A549 (cell line): ENCODE measurements at regions not wholly inside any gene's neighbourhood (a gene's known extent, or its start where the extent isn't known, plus 50 kb on each side); places are given as distances from the start of the nearest gene placed in this dataset.

Source experiments
- ATAC-seq, 2 experiments: fragments of 200-7000 bp in 1 of 2; fragments of >200 bp in 1 of 2; cut with Nextera tagmentation in 1 of 2; cut with Tn5 transposase in 1 of 2; 3 replicates each; pipeline versions ENCODE4 v1.8.0 to v1.9.1; 2018 to 2020; ENCODE audit warnings: mild to moderate bottlenecking in 1 of 2, moderate library complexity in 1 of 2
- CTCF ChIA-PET: fragments of 300-600 bp; sonication (Branson Sonifier 250); formaldehyde crosslinking; extraction: SDS; loops from one replicate; lab custom pipeline; 2021; ENCODE audit warnings: antibody characterized with exemption, inconsistent platforms; lab: Yijun Ruan, JAX
- POLR2A ChIA-PET: fragments of 350-600 bp; formaldehyde crosslinking; extraction: SDS; loops from one replicate; lab custom pipeline; 2021; ENCODE audit warnings: antibody characterized with exemption, inconsistent platforms; lab: Yijun Ruan, JAX
- DNase-seq, 2 experiments: peaks; one replicate each; pipeline versions ENCODE4 v3.0.0 to v3.0.0-alpha.2; 2011 to 2016; ENCODE audit warnings: low read depth in 1 of 2, low spot score in 1 of 2
- FAIRE-seq: peaks from 2 replicates; lab custom pipeline; 2011; peaks lifted over from hg19 to GRCh38; lab: Jason Lieb, UNC
- H3K27ac ChIP-seq, 2 experiments: fragments of >200 bp; sonication (Bioruptor Twin); formaldehyde crosslinking; 3 replicates each; pipeline ENCODE4 v1.5.1; 2016 to 2017
- H3K4me1 ChIP-seq: fragments of >200 bp; sonication (Bioruptor Twin); formaldehyde crosslinking; 3 replicates; pipeline ENCODE4 v1.6.1; 2016
- H3K4me2 ChIP-seq: fragments of >200 bp; sonication (Bioruptor Twin); formaldehyde crosslinking; 3 replicates; pipeline ENCODE4 v1.6.1; 2016
- H3K4me3 ChIP-seq: fragments of >200 bp; sonication (Bioruptor Twin); formaldehyde crosslinking; 3 replicates; pipeline ENCODE4 v1.5.1; 2016
- H3K9me3 ChIP-seq: fragments of >200 bp; sonication (Bioruptor Twin); formaldehyde crosslinking; 3 replicates; pipeline ENCODE4 v1.6.1; 2016
- BHLHE40 ChIP-seq: IDR thresholded peaks from 2 replicates; pipeline ENCODE4 v1.6.1; 2012; ENCODE audit warnings: low read depth, low read length, inconsistent platforms
- CBX8 ChIP-seq: fragments of 200-600 bp; sonication (generic); IDR thresholded peaks from 2 replicates; pipeline ENCODE4 v1.6.1; 2016
- CHD2 ChIP-seq: fragments of 150-350 bp; IDR thresholded peaks from 2 replicates; pipeline ENCODE4 v1.6.1; 2014; ENCODE audit warnings: low read length; ENCODE audit not compliant: partially characterized antibody
- CHD4 ChIP-seq: fragments of 200-600 bp; sonication (generic); IDR thresholded peaks from 2 replicates; pipeline ENCODE4 v1.6.1; 2016; ENCODE audit warnings: antibody characterized with exemption, mild to moderate bottlenecking, borderline replicate concordance
- EHMT2 ChIP-seq: fragments of 200-600 bp; sonication (generic); IDR thresholded peaks from 2 replicates; pipeline ENCODE4 v1.6.1; 2016; ENCODE audit warnings: antibody characterized with exemption, low read depth, mild to moderate bottlenecking, moderate library complexity
- FOSL2 ChIP-seq, 2 experiments: fragments of 450-650 bp in 1 of 2; fragments of >200 bp in 1 of 2; sonication (Bioruptor Twin) in 1 of 2; formaldehyde crosslinking; IDR thresholded peaks; 2 replicates each; pipeline versions ENCODE4 v1.5.0 to v1.6.1; 2016 to 2020; ENCODE audit warnings: mild to moderate bottlenecking in 1 of 2, moderate library complexity in 1 of 2
- FOXS1 ChIP-seq: fragments of 250-450 bp; sonication (Bioruptor Pico); IDR thresholded peaks from 2 replicates; pipeline ENCODE4 v1.5.0; 2020; ENCODE audit warnings: mild to moderate bottlenecking, moderate library complexity
- HDAC2 ChIP-seq: fragments of 200-600 bp; sonication (generic); IDR thresholded peaks from 2 replicates; pipeline ENCODE4 v1.6.1; 2016
- KDM5A ChIP-seq: fragments of 200-600 bp; sonication (generic); IDR thresholded peaks from 2 replicates; pipeline ENCODE4 v1.6.1; 2016; ENCODE audit warnings: antibody characterized with exemption, mild to moderate bottlenecking
- NFE2L2 ChIP-seq: fragments of 150-350 bp; conservative IDR thresholded peaks from 2 replicates; pipeline ENCODE4 v1.6.1; 2014; ENCODE audit warnings: low read length
- POLR2AphosphoS2 ChIP-seq: conservative IDR thresholded peaks from 2 replicates; pipeline ENCODE4 v1.6.1; 2012; ENCODE audit warnings: low read length, improper control_type of control experiment, inconsistent platforms
- RARB ChIP-seq: fragments of 250-450 bp; sonication (Bioruptor Pico); IDR thresholded peaks from 2 replicates; pipeline ENCODE4 v1.8.0; 2021; ENCODE audit warnings: mild to moderate bottlenecking, moderate library complexity
- RFX5 ChIP-seq: fragments of 450-650 bp; IDR thresholded peaks from 2 replicates; pipeline ENCODE4 v1.7.1; 2014; ENCODE audit warnings: antibody characterized with exemption, mild to moderate bottlenecking, moderate library complexity
- RNF2 ChIP-seq: fragments of 200-600 bp; sonication (generic); IDR thresholded peaks from 2 replicates; pipeline ENCODE4 v1.6.1; 2016; ENCODE audit warnings: low read depth, mild to moderate bottlenecking, antibody characterized with exemption, moderate library complexity, borderline replicate concordance
- SMC3 ChIP-seq: fragments of >200 bp; sonication (Bioruptor Twin); formaldehyde crosslinking; IDR thresholded peaks from 3 replicates; pipeline ENCODE4 v1.6.1; 2018; ENCODE audit warnings: inconsistent platforms
- SREBF2 ChIP-seq: fragments of 450-650 bp; IDR thresholded peaks from 2 replicates; pipeline ENCODE4 v1.6.1; 2014; ENCODE audit warnings: mild to moderate bottlenecking, moderate library complexity
- ZSCAN20 ChIP-seq: fragments of 250-450 bp; sonication (Bioruptor Pico); IDR thresholded peaks from 2 replicates; pipeline ENCODE4 v1.8.0; 2022; ENCODE audit warnings: mild to moderate bottlenecking, moderate library complexity
- WGBS: methylation state at CpG from one replicate; pipeline ENCODE4 v1.1.6; 2017; ENCODE audit errors: missing lambda C conversion rate; 5-methylcytosine and 5-hydroxymethylcytosine counted together
- TF ChIP-seq, protein P1 (sequence below): fragments of 250-450 bp; sonication (Bioruptor Pico); IDR thresholded peaks from 2 replicates; pipeline ENCODE4 v1.5.0; 2020; ENCODE audit warnings: low read depth, mild to moderate bottlenecking, moderate library complexity
- TF ChIP-seq, protein P2 (sequence below): IDR thresholded peaks from 2 replicates; pipeline ENCODE4 v1.6.1; 2012
- TF ChIP-seq, protein P3 (sequence below): IDR thresholded peaks from 2 replicates; pipeline ENCODE4 v1.6.1; 2012; ENCODE audit warnings: low read depth, borderline replicate concordance
- TF ChIP-seq, protein P4 (sequence below): fragments of >200 bp; sonication (Bioruptor Twin); formaldehyde crosslinking; IDR thresholded peaks from 3 replicates; pipeline ENCODE4 v1.6.1; 2016
- TF ChIP-seq, protein P5 (sequence below): fragments of 200-600 bp; sonication (generic); IDR thresholded peaks from 2 replicates; pipeline ENCODE4 v1.6.1; 2016; ENCODE audit warnings: antibody characterized with exemption, mild to moderate bottlenecking, moderate library complexity
- TF ChIP-seq, protein P6 (sequence below): fragments of 450-650 bp; IDR thresholded peaks from 2 replicates; pipeline ENCODE4 v1.6.1; 2014; ENCODE audit warnings: antibody characterized with exemption
- TF ChIP-seq, protein P7 (sequence below): fragments of >200 bp; sonication (Bioruptor Twin); formaldehyde crosslinking; IDR thresholded peaks from 2 replicates; pipeline ENCODE4 v1.6.1; 2016

DNA sequence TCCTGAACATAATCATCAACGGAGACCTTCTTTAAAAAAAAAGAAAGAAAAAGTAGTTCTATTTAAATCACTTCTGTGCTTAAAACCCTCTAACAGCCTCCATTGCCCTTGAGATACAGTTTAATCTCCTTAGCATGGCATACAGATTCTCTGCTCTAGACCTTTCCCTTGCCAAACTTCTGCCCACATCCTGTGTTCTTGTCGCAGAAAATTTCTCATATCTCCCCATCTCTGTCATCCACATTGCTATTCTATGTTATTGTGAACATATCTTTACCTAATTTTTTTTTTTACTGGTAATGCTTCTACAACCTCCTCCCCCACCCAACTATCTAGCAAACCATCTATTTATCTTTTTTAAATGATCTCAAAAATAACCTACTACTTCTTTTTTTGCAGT, 135.7 kb upstream of the PROX1 start:
- ChIA-PET CTCF (no interaction called here), POLR2A (no interaction called here)
- FAIRE-seq (no peak), ATAC-seq (no peak), DNase-seq (no peak)
- H3K27ac ChIP-seq, result no peak overlapping the region
- TF ChIP-seq, protein P1, sequence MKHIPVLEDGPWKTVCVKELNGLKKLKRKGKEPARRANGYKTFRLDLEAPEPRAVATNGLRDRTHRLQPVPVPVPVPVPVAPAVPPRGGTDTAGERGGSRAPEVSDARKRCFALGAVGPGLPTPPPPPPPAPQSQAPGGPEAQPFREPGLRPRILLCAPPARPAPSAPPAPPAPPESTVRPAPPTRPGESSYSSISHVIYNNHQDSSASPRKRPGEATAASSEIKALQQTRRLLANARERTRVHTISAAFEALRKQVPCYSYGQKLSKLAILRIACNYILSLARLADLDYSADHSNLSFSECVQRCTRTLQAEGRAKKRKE, result no peak
- WGBS, result 21% methylated on average over 2 of the region's 2 CpGs
- no peaks in the 10 kb centered on the region for H3K9me3 ChIP-seq
- no peak overlapping the region for H3K4me3 ChIP-seq
- no peaks in the 10 kb centered on the region for H3K4me1 ChIP-seq
- H3K4me2 ChIP-seq, result no peak overlapping the region

DNA sequence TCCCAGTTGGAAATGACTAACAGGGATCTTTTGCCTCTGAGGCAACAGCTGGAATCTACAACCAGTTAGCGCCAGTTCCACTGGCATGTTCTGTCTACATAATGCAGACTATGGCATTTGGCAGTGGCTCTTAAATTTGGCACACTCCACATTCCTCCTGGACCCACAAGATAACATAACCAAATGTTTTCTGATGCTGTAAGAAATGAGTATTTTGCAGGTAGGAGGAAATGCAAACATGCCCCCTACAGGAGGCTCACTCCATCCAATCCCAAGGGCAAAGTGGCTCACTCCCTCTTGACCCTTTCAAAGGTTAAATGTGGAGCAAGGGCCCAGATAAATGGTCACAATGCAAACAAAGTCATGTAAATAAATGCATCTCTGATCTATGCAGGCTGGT, 129.2 kb upstream of the PROX1 start:
- ChIA-PET POLR2A (no interaction called here), CTCF (no interaction called here)
- H3K27ac ChIP-seq, result no peak overlapping the region
- no peaks in the 10 kb centered on the region for H3K9me3 ChIP-seq
- no peak overlapping the region for H3K4me3 ChIP-seq
- no peak for ATAC-seq
- no peak for FAIRE-seq
- DNase-seq, result no peak
- H3K4me2 ChIP-seq, result no peak overlapping the region
- TF ChIP-seq SREBF2 (no peak), KDM5A (no peak), FOXS1 (CRISPR knock-in tag) (no peak), EHMT2 (no peak), SMC3 (no peak), CHD2 (no peak), NFE2L2 (no peak), RNF2 (no peak), HDAC2 (no peak)
- TF ChIP-seq, protein P2, sequence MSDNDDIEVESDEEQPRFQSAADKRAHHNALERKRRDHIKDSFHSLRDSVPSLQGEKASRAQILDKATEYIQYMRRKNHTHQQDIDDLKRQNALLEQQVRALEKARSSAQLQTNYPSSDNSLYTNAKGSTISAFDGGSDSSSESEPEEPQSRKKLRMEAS, result no peak
- TF ChIP-seq, protein P3, sequence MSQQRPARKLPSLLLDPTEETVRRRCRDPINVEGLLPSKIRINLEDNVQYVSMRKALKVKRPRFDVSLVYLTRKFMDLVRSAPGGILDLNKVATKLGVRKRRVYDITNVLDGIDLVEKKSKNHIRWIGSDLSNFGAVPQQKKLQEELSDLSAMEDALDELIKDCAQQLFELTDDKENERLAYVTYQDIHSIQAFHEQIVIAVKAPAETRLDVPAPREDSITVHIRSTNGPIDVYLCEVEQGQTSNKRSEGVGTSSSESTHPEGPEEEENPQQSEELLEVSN, result no peak
- TF ChIP-seq, protein P4, sequence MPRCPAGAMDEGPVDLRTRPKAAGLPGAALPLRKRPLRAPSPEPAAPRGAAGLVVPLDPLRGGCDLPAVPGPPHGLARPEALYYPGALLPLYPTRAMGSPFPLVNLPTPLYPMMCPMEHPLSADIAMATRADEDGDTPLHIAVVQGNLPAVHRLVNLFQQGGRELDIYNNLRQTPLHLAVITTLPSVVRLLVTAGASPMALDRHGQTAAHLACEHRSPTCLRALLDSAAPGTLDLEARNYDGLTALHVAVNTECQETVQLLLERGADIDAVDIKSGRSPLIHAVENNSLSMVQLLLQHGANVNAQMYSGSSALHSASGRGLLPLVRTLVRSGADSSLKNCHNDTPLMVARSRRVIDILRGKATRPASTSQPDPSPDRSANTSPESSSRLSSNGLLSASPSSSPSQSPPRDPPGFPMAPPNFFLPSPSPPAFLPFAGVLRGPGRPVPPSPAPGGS, result no peak
- TF ChIP-seq, protein P5, sequence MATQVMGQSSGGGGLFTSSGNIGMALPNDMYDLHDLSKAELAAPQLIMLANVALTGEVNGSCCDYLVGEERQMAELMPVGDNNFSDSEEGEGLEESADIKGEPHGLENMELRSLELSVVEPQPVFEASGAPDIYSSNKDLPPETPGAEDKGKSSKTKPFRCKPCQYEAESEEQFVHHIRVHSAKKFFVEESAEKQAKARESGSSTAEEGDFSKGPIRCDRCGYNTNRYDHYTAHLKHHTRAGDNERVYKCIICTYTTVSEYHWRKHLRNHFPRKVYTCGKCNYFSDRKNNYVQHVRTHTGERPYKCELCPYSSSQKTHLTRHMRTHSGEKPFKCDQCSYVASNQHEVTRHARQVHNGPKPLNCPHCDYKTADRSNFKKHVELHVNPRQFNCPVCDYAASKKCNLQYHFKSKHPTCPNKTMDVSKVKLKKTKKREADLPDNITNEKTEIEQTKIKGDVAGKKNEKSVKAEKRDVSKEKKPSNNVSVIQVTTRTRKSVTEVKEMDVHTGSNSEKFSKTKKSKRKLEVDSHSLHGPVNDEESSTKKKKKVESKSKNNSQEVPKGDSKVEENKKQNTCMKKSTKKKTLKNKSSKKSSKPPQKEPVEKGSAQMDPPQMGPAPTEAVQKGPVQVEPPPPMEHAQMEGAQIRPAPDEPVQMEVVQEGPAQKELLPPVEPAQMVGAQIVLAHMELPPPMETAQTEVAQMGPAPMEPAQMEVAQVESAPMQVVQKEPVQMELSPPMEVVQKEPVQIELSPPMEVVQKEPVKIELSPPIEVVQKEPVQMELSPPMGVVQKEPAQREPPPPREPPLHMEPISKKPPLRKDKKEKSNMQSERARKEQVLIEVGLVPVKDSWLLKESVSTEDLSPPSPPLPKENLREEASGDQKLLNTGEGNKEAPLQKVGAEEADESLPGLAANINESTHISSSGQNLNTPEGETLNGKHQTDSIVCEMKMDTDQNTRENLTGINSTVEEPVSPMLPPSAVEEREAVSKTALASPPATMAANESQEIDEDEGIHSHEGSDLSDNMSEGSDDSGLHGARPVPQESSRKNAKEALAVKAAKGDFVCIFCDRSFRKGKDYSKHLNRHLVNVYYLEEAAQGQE, result no peak
- H3K4me1 ChIP-seq, result no peaks in the 10 kb centered on the region
- 0% methylated on average over 1 of the region's 1 CpG for WGBS

DNA sequence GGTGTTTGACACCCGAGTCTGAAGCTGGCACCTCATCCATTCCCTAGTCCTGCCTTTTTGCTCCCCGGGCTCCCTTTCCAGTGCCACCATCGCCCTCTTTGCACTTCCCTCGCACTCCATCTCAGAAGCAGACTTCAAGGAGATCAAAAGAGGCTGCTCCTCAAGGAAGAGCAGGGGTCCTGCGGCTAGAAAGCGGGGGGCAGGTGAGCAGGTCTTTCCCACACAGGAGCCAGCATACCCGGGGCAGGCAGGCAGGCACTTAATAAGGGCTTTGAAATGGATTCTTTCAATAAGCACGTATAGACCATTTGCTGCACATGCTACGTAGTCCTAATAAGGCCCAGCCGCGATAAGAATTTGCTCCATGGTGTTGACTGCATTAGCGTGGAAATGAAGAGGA, 125.9 kb upstream of the PROX1 start:
- TF ChIP-seq, protein P3, result no peak
- TF ChIP-seq RARB, result no peak
- TF ChIP-seq, protein P6, sequence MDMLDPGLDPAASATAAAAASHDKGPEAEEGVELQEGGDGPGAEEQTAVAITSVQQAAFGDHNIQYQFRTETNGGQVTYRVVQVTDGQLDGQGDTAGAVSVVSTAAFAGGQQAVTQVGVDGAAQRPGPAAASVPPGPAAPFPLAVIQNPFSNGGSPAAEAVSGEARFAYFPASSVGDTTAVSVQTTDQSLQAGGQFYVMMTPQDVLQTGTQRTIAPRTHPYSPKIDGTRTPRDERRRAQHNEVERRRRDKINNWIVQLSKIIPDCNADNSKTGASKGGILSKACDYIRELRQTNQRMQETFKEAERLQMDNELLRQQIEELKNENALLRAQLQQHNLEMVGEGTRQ, result no peak
- no peak for TF ChIP-seq SMC3
- no peak for TF ChIP-seq CHD4
- TF ChIP-seq, protein P2, result no peak
- TF ChIP-seq CBX8, result no peak
- TF ChIP-seq, protein P4, result no peak
- no peak for TF ChIP-seq HDAC2
- no peak for TF ChIP-seq CHD2
- TF ChIP-seq SREBF2, result no peak
- no peak for TF ChIP-seq FOXS1 (CRISPR knock-in tag)
- no peak for TF ChIP-seq BHLHE40
- no peak for TF ChIP-seq ZSCAN20 (CRISPR knock-in tag)
- TF ChIP-seq, protein P7, sequence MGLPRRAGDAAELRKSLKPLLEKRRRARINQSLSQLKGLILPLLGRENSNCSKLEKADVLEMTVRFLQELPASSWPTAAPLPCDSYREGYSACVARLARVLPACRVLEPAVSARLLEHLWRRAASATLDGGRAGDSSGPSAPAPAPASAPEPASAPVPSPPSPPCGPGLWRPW, result no peak
- TF ChIP-seq FOSL2 (IDR thresholded peaks at IDR 0.05), result no peak
- no peak for TF ChIP-seq FOSL2 (CRISPR knock-in tag; IDR thresholded peaks at IDR 0.05)
- no peak for TF ChIP-seq RFX5
- no peak for TF ChIP-seq POLR2AphosphoS2
- TF ChIP-seq, all 56 proteins: peak for 0
- ATAC-seq, result no peak
- ChIA-PET CTCF (no interaction called here), POLR2A (no interaction called here)
- DNase-seq, result no peak
- Histone ChIP-seq H3K9me3 (no peaks in the 10 kb centered on the region), H3K4me2 (no peak overlapping the region), H3K4me3 (no peak overlapping the region), H3K27ac (no peak overlapping the region), H3K4me1 (no peaks in the 10 kb centered on the region)
- no peak for FAIRE-seq
- 35% methylated on average over 12 of the region's 12 CpGs for WGBS
